GM23338 (cell line): ENCODE measurements at regions not wholly inside any gene's neighbourhood (a gene's known extent, or its start where the extent isn't known, plus 50 kb on each side); places are given as distances from the start of the nearest gene placed in this dataset.
"Not testable (repeated sequence)": the region's sequence is repeated elsewhere in the genome, so short reads cannot be mapped to it uniquely, and the experiment has no call there.

Experiments used
- ATAC-seq: fragments of 200-7000 bp; cut with Tn5 transposase; 3 replicates; pipeline ENCODE4 v1.9.1; 2020
- DNase-seq: peaks from one replicate; pipeline ENCODE4 v3.0.0-alpha.2; 2015; ENCODE audit warnings: low spot score
- H2AFZ ChIP-seq: fragments of 200-600 bp; sonication (generic); 2 replicates; pipeline ENCODE4 v1.8.0; 2016; ENCODE audit warnings: antibody characterized with exemption, mild to moderate bottlenecking, moderate library complexity
- H3F3A ChIP-seq: fragments of 200-600 bp; sonication (generic); replicated peaks from 2 replicates; pipeline ENCODE4 v1.8.0; 2017; ENCODE audit warnings: antibody characterized with exemption, mixed run types, low read depth
- H3K27ac ChIP-seq: fragments of 200-600 bp; sonication (generic); 2 replicates; pipeline ENCODE4 v1.6.1; 2016; ENCODE audit warnings: low read depth
- H3K27me3 ChIP-seq: fragments of 200-600 bp; sonication (generic); 2 replicates; pipeline ENCODE4 v1.8.0; 2016; ENCODE audit warnings: mild to moderate bottlenecking, mixed run types, moderate library complexity; ENCODE audit not compliant: insufficient read depth
- H3K36me3 ChIP-seq: fragments of 200-600 bp; sonication (generic); 2 replicates; pipeline ENCODE4 v1.8.0; 2016; ENCODE audit warnings: mild to moderate bottlenecking; ENCODE audit not compliant: insufficient read depth
- H3K4me1 ChIP-seq: fragments of 200-600 bp; sonication (generic); 2 replicates; pipeline ENCODE4 v1.8.0; 2016; ENCODE audit warnings: mild to moderate bottlenecking, moderate library complexity; ENCODE audit not compliant: insufficient read depth
- H3K4me2 ChIP-seq: fragments of 200-600 bp; sonication (generic); 2 replicates; pipeline ENCODE4 v1.7.1; 2017; ENCODE audit warnings: mixed run types
- H3K4me3 ChIP-seq: fragments of 200-600 bp; sonication (generic); 2 replicates; pipeline ENCODE4 v1.6.1; 2016; ENCODE audit warnings: mixed run types
- H3K79me2 ChIP-seq: fragments of 200-600 bp; sonication (generic); replicated peaks from 2 replicates; pipeline ENCODE4 v1.8.0; 2017; ENCODE audit warnings: mild to moderate bottlenecking; ENCODE audit not compliant: insufficient read depth
- H3K9me2 ChIP-seq: fragments of 200-600 bp; sonication (generic); 2 replicates; pipeline ENCODE4 v1.8.0; 2017; ENCODE audit not compliant: insufficient read depth
- H4K20me1 ChIP-seq: fragments of 200-600 bp; sonication (generic); replicated peaks from 2 replicates; pipeline ENCODE4 v1.8.0; 2017; ENCODE audit warnings: mild to moderate bottlenecking; ENCODE audit not compliant: insufficient read depth
- H3K27ac Mint-ChIP-seq: 2 replicates; pipeline ENCODE4 v1.8.0; 2020; ENCODE audit warnings: inconsistent platforms, mild to moderate bottlenecking, moderate library complexity, mixed read lengths
- H3K27me3 Mint-ChIP-seq: 3 replicates; pipeline ENCODE4 v1.8.0; 2022; ENCODE audit warnings: low read depth, mild to moderate bottlenecking, moderate library complexity, mixed read lengths, inconsistent platforms; ENCODE audit not compliant: insufficient read depth, poor library complexity
- H3K36me3 Mint-ChIP-seq: 3 replicates; pipeline ENCODE4 v1.8.0; 2021; ENCODE audit warnings: low read depth, mild to moderate bottlenecking, inconsistent platforms, moderate library complexity, mixed read lengths
- H3K4me1 Mint-ChIP-seq: 3 replicates; pipeline ENCODE4 v1.8.0; 2020; ENCODE audit warnings: mild to moderate bottlenecking, inconsistent platforms, mixed read lengths
- H3K4me3 Mint-ChIP-seq: 3 replicates; pipeline ENCODE4 v1.8.0; 2021; ENCODE audit warnings: moderate library complexity, mild to moderate bottlenecking, inconsistent platforms, mixed read lengths
- H3K9me3 Mint-ChIP-seq: 3 replicates; pipeline ENCODE4 v1.8.0; 2020; ENCODE audit warnings: moderate library complexity, mild to moderate bottlenecking, inconsistent platforms, mixed read lengths
- EZH2 ChIP-seq: fragments of 200-600 bp; sonication (generic); IDR thresholded peaks from one replicate; pipeline ENCODE4 v1.8.0; 2017; ENCODE audit warnings: antibody characterized with exemption, mild to moderate bottlenecking, low read depth; ENCODE audit not compliant: unreplicated experiment
- NANOG ChIP-seq: IDR thresholded peaks from 2 replicates; pipeline ENCODE4 v1.6.1; 2016; ENCODE audit warnings: antibody characterized with exemption, borderline replicate concordance
- TF ChIP-seq, protein P1 (sequence below): IDR thresholded peaks from one replicate; pipeline ENCODE4 v1.6.1; 2018; ENCODE audit warnings: antibody characterized with exemption; ENCODE audit not compliant: unreplicated experiment
- TF ChIP-seq, protein P2 (sequence below): fragments of 250-450 bp; sonication (Bioruptor Pico); IDR thresholded peaks from 2 replicates; pipeline ENCODE4 v1.5.0; 2020; ENCODE audit warnings: mild to moderate bottlenecking, moderate library complexity

DNA sequence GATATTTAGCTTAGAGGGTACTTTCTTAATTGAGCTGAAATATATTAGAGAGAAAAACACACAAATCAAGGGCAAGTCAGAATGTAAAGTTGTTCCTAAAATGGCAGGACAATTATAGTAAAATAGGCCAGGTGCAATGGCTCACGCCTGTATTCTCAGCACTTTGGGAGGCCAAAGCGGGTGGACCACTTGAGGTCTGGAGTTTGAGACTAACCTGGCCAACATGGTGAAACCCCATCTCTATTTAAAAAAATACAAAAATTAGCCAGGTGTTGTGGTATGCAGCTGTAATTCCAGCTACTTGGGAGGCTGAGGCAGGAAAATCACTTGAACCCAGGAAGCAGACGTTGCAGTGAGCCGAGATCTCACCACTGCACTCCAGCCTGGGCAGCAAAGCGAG lies 142.9 kb downstream of the GOLGA6L6 start:
- H3K27ac ChIP-seq, H3K27me3 ChIP-seq, H3K4me1 Mint-ChIP-seq, H3K4me3 ChIP-seq, H3F3A ChIP-seq, H3K4me3 Mint-ChIP-seq, H3K9me2 ChIP-seq, H3K9me3 Mint-ChIP-seq, H3K4me2 ChIP-seq, DNase-seq, H3K27me3 Mint-ChIP-seq, H2AFZ ChIP-seq, H3K79me2 ChIP-seq, ATAC-seq, H3K36me3 Mint-ChIP-seq, H3K27ac Mint-ChIP-seq, H4K20me1 ChIP-seq, H3K4me1 ChIP-seq: not testable (repeated sequence)
- H3K36me3 ChIP-seq, result peaks cover 17% of the 10 kb centered on the region

DNA sequence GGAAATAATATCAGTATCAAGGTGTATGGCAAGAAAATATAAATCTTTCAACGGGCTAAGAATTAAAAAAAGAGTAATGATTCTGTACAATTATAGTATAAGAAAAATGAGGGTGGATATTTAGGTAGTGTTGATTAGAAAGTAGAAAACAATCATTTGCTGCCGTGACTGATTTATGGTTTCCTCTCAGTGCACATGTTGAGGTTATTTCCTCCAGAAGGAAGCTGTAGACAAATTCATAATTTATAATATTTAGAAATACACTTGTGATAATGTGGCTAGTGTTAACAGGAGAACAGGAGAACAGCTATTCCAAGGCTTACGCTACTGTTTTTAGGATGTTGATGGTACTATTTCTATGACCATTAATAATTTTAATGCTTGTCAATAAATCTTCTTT lies 153.4 kb downstream of the GOLGA6L6 start:
- not testable (repeated sequence) for ATAC-seq, H3K9me3 Mint-ChIP-seq, H3K4me2 ChIP-seq, H2AFZ ChIP-seq, H3K27ac Mint-ChIP-seq, H3K36me3 Mint-ChIP-seq, H3K27ac ChIP-seq, H3K79me2 ChIP-seq, H4K20me1 ChIP-seq, H3K4me3 ChIP-seq, H3K4me1 Mint-ChIP-seq, H3F3A ChIP-seq, H3K4me1 ChIP-seq, H3K27me3 Mint-ChIP-seq, H3K27me3 ChIP-seq, H3K9me2 ChIP-seq, H3K4me3 Mint-ChIP-seq, DNase-seq
- H3K36me3 ChIP-seq, result peaks cover 34% of the 10 kb centered on the region

DNA sequence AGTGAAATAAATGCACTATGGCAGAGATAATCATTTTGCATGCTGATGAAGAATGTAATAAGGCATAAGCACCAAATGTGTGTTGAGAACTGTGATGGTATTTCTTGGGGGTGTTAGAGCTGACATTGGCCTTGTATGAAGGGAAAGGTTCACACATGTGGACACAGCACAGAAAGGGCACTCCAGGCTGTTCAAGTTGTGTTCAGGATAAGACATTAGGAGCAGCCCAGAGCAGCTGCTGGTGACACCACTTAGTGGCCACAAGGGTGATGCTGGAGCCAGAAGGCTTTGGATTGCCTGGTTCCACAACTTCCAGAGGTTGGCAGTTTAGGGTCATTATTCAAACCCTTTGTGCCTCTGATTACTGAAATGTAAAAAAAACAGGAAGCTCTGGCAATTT lies 155.4 kb downstream of the GOLGA6L6 start:
- Histone ChIP-seq H3K9me2 (no peaks in the 10 kb centered on the region), H2AFZ (no peak overlapping the region), H4K20me1 (no peaks in the 10 kb centered on the region), H3K79me2 (no peaks in the 10 kb centered on the region), H3K27ac (no peak overlapping the region), H3K4me3 (peak overlapping the region; percentile 12; the same call in 1 of the 2 replicates), H3K4me1 (no peaks in the 10 kb centered on the region), H3F3A (no peaks in the 10 kb centered on the region), H3K36me3 (peaks cover 22% of the 10 kb centered on the region), H3K4me2 (no peak overlapping the region), H3K27me3 (no peaks in the 10 kb centered on the region; the same call in 1 of the 2 replicates)
- Mint-ChIP-seq H3K4me1 (no peaks in the 10 kb centered on the region), H3K9me3 (peaks cover 3% of the 10 kb centered on the region; the same call in 2 of the 3 replicates), H3K36me3 (no peaks in the 10 kb centered on the region), H3K27me3 (no peaks in the 10 kb centered on the region), H3K27ac (no peak overlapping the region), H3K4me3 (no peak overlapping the region)
- TF ChIP-seq, protein P1, sequence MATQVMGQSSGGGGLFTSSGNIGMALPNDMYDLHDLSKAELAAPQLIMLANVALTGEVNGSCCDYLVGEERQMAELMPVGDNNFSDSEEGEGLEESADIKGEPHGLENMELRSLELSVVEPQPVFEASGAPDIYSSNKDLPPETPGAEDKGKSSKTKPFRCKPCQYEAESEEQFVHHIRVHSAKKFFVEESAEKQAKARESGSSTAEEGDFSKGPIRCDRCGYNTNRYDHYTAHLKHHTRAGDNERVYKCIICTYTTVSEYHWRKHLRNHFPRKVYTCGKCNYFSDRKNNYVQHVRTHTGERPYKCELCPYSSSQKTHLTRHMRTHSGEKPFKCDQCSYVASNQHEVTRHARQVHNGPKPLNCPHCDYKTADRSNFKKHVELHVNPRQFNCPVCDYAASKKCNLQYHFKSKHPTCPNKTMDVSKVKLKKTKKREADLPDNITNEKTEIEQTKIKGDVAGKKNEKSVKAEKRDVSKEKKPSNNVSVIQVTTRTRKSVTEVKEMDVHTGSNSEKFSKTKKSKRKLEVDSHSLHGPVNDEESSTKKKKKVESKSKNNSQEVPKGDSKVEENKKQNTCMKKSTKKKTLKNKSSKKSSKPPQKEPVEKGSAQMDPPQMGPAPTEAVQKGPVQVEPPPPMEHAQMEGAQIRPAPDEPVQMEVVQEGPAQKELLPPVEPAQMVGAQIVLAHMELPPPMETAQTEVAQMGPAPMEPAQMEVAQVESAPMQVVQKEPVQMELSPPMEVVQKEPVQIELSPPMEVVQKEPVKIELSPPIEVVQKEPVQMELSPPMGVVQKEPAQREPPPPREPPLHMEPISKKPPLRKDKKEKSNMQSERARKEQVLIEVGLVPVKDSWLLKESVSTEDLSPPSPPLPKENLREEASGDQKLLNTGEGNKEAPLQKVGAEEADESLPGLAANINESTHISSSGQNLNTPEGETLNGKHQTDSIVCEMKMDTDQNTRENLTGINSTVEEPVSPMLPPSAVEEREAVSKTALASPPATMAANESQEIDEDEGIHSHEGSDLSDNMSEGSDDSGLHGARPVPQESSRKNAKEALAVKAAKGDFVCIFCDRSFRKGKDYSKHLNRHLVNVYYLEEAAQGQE, result no peak
- TF ChIP-seq, protein P2, sequence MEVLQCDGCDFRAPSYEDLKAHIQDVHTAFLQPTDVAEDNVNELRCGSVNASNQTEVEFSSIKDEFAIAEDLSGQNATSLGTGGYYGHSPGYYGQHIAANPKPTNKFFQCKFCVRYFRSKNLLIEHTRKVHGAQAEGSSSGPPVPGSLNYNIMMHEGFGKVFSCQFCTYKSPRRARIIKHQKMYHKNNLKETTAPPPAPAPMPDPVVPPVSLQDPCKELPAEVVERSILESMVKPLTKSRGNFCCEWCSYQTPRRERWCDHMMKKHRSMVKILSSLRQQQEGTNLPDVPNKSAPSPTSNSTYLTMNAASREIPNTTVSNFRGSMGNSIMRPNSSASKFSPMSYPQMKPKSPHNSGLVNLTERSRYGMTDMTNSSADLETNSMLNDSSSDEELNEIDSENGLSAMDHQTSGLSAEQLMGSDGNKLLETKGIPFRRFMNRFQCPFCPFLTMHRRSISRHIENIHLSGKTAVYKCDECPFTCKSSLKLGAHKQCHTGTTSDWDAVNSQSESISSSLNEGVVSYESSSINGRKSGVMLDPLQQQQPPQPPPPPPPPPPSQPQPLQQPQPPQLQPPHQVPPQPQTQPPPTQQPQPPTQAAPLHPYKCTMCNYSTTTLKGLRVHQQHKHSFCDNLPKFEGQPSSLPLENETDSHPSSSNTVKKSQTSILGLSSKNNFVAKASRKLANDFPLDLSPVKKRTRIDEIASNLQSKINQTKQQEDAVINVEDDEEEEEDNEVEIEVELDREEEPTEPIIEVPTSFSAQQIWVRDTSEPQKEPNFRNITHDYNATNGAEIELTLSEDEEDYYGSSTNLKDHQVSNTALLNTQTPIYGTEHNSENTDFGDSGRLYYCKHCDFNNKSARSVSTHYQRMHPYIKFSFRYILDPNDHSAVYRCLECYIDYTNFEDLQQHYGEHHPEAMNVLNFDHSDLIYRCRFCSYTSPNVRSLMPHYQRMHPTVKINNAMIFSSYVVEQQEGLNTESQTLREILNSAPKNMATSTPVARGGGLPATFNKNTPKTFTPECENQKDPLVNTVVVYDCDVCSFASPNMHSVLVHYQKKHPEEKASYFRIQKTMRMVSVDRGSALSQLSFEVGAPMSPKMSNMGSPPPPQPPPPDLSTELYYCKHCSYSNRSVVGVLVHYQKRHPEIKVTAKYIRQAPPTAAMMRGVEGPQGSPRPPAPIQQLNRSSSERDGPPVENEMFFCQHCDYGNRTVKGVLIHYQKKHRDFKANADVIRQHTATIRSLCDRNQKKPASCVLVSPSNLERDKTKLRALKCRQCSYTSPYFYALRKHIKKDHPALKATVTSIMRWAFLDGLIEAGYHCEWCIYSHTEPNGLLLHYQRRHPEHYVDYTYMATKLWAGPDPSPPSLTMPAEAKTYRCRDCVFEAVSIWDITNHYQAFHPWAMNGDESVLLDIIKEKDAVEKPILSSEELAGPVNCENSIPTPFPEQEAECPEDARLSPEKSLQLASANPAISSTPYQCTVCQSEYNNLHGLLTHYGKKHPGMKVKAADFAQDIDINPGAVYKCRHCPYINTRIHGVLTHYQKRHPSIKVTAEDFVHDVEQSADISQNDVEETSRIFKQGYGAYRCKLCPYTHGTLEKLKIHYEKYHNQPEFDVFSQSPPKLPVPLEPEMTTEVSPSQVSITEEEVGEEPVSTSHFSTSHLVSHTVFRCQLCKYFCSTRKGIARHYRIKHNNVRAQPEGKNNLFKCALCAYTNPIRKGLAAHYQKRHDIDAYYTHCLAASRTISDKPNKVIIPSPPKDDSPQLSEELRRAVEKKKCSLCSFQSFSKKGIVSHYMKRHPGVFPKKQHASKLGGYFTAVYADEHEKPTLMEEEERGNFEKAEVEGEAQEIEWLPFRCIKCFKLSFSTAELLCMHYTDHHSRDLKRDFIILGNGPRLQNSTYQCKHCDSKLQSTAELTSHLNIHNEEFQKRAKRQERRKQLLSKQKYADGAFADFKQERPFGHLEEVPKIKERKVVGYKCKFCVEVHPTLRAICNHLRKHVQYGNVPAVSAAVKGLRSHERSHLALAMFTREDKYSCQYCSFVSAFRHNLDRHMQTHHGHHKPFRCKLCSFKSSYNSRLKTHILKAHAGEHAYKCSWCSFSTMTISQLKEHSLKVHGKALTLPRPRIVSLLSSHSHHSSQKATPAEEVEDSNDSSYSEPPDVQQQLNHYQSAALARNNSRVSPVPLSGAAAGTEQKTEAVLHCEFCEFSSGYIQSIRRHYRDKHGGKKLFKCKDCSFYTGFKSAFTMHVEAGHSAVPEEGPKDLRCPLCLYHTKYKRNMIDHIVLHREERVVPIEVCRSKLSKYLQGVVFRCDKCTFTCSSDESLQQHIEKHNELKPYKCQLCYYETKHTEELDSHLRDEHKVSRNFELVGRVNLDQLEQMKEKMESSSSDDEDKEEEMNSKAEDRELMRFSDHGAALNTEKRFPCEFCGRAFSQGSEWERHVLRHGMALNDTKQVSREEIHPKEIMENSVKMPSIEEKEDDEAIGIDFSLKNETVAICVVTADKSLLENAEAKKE (CRISPR knock-in tag), result no peak
- no peak for TF ChIP-seq EZH2
- TF ChIP-seq NANOG, result no peak
- DNase-seq (no peak), ATAC-seq (no peak)
